Thyroid gland (tissue), 4 donors: ENCODE measurements at regions not wholly inside any gene's neighbourhood (a gene's known extent, or its start where the extent isn't known, plus 50 kb on each side); places are given as distances from the start of the nearest gene placed in this dataset.

Experiments used
- POLR2A ChIP-seq, 2 donors: fragments of 450-650 bp; IDR thresholded peaks; one replicate each; pipeline ENCODE4 v1.6.1; 2017; ENCODE audit warnings: antibody characterized with exemption in 2 of 2, mild to moderate bottlenecking in 2 of 2, moderate library complexity in 1 of 2
- TF ChIP-seq, protein P1 (sequence below), 6 experiments: fragments of 200-600 bp in 3 of 6; fragments of 450-650 bp in 3 of 6; sonication (generic) in 3 of 6; IDR thresholded peaks; one replicate each; pipeline ENCODE4 v1.5.1; 2016 to 2019; ENCODE audit warnings: antibody characterized with exemption in 6 of 6, mild to moderate bottlenecking in 2 of 6, inconsistent platforms in 1 of 6, moderate library complexity in 1 of 6

DNA sequence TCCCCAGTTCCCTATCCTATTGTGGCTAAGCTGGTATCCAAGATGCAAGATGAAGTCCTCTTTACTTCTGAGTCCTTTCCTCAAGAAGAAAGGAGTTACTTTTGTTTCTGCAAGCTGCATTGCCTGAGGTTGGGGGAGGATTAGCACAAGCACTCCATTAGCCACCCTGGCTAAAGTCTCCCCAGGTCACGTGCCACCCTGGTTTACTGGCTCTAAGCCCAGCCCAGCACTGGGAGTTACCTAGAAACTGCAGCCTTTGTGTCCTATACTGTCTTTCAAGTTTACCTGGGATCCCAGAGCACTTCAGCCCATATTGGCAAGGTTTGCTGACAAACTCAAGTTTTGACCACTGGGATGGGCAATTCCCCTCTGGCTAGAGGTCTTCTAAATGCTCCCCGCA lies 78.4 kb upstream of the DBX1 start:
- TF ChIP-seq, protein P1, sequence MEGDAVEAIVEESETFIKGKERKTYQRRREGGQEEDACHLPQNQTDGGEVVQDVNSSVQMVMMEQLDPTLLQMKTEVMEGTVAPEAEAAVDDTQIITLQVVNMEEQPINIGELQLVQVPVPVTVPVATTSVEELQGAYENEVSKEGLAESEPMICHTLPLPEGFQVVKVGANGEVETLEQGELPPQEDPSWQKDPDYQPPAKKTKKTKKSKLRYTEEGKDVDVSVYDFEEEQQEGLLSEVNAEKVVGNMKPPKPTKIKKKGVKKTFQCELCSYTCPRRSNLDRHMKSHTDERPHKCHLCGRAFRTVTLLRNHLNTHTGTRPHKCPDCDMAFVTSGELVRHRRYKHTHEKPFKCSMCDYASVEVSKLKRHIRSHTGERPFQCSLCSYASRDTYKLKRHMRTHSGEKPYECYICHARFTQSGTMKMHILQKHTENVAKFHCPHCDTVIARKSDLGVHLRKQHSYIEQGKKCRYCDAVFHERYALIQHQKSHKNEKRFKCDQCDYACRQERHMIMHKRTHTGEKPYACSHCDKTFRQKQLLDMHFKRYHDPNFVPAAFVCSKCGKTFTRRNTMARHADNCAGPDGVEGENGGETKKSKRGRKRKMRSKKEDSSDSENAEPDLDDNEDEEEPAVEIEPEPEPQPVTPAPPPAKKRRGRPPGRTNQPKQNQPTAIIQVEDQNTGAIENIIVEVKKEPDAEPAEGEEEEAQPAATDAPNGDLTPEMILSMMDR (IDR thresholded peaks at IDR 0.05): no peak
- TF ChIP-seq POLR2A (IDR thresholded peaks at IDR 0.05): no peak
